ENCODE measurements at regions not wholly inside any gene's neighbourhood (a gene's known extent, or its start where the extent isn't known, plus 50 kb on each side); places are given as distances from the start of the nearest gene placed in this dataset.

DNA sequence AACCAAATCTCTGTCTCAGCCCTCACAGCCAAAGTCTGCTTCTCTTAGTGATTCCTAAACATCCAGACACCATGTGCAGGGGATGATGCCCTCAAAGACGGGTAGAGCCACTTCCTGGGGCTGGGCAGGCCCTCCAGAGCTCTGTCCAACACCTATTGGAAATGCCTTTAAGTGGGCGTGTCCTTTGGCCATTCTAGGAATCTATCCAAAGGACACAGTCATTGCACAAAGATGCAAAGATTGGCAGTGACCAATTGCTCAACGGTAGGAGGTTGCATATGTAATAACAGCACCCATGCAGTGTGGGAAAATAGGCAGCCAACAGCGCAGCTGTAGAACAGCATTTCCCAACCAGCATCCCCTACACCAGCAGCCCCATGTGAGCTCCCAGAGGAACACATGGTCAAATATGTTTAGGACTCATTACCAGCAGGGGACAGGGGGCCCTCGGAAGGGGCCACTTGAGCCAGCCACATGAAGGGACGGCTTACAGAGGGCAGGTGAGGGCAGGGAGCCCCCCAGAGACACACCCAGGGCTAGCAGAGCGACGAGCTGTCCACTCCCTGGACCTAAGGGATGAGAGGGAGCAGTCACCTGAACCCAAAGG lies 142.8 kb upstream of the IQSEC1 start:
- H3K27ac Mint-ChIP-seq = no peak overlapping the region

DNA sequence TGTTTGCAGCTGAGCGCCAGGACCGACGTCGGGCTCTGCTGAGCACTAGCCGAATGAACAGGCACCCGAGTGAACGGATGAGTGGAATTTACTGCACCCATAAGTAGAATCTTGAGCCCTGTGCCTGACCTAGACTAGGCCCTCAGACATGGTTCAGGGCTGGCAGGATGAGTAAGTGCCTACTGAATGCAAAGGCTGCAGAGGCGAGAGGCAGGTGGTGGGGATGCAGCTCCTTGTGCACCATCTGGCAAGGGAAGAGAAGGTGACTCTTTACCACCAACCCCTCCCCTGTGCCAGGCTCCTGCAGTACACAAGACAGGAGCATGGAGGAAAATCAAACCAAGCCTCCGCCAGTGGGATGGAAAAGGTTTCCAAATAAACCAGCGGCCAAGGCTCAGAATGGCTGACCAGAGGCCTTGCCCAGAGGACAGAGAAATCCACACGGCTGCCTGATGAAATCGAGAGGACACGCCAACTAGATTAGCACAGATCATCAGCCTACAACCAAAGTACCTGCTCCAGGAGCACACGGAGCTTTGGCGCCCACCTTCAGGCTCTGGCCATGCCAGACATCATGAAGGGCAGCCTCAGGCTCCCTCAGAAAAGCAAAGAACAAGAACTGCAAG lies 141.7 kb upstream of the IQSEC1 start:
- no peak for ATAC-seq (ENCODE audit: low read depth in 2 of 2)
- H3K4me1 Mint-ChIP-seq = no peaks in the 10 kb centered on the region
- peaks cover 17% of the 10 kb centered on the region for H3K27me3 Mint-ChIP-seq

More for the DNA sequence above, 142.8 kb upstream of the IQSEC1 start:
- H3K4me3 ChIP-seq (ENCODE audit: low read depth, low read length) = no peak overlapping the region
- H3K36me3 ChIP-seq (ENCODE audit: control insufficient read depth, insufficient read depth, low read length) = no peaks in the 10 kb centered on the region
- H3K27me3 Mint-ChIP-seq = peaks cover 17% of the 10 kb centered on the region
- no peak overlapping the region for H3K27ac ChIP-seq (ENCODE audit: insufficient read depth, low read length, poor library complexity, severe bottlenecking)
- no peaks in the 10 kb centered on the region for H3K9me3 ChIP-seq (ENCODE audit: control insufficient read depth in 2 of 2, low read length in 2 of 2)
- ATAC-seq (ENCODE audit: low read depth in 2 of 2) (no peak), DNase-seq (no peak)
- H3K27me3 ChIP-seq (ENCODE audit: control insufficient read depth, insufficient read depth, low read length) = no peaks in the 10 kb centered on the region
- no peaks in the 10 kb centered on the region for H3K4me1 ChIP-seq (ENCODE audit: control insufficient read depth, insufficient read depth, low read length, poor library complexity, severe bottlenecking)
- H3K36me3 Mint-ChIP-seq = no peaks in the 10 kb centered on the region
- H3K9me3 Mint-ChIP-seq = peaks cover 0 to 4% (median 0%) of the 10 kb centered on the region in 7 donors
- no peak overlapping the region for H3K4me3 Mint-ChIP-seq
- H3K4me1 Mint-ChIP-seq = no peaks in the 10 kb centered on the region

GRCh38 chr3:13213911-13214846 lies 140.9 kb upstream of the IQSEC1 start:
- ATAC-seq (ENCODE audit: low read depth in 2 of 2) (no peak), DNase-seq (no peak)
- no peaks in the 10 kb centered on the region for H3K27me3 ChIP-seq (ENCODE audit: control insufficient read depth, insufficient read depth, low read length)
- H3K36me3 Mint-ChIP-seq = no peaks in the 10 kb centered on the region
- H3K4me1 ChIP-seq (ENCODE audit: control insufficient read depth, insufficient read depth, low read length, poor library complexity, severe bottlenecking) = no peaks in the 10 kb centered on the region
- no peak overlapping the region for H3K4me3 ChIP-seq (ENCODE audit: low read depth, low read length)
- H3K9me3 Mint-ChIP-seq = peaks cover 0 to 4% (median 0%) of the 10 kb centered on the region in 7 donors
- H3K36me3 ChIP-seq (ENCODE audit: control insufficient read depth, insufficient read depth, low read length) = no peaks in the 10 kb centered on the region
- no peaks in the 10 kb centered on the region for H3K9me3 ChIP-seq (ENCODE audit: control insufficient read depth in 2 of 2, low read length in 2 of 2)
- H3K4me3 Mint-ChIP-seq = no peak overlapping the region
- H3K27me3 Mint-ChIP-seq = peaks cover 16% of the 10 kb centered on the region
- no peaks in the 10 kb centered on the region for H3K4me1 Mint-ChIP-seq
- H3K27ac ChIP-seq (ENCODE audit: insufficient read depth, low read length, poor library complexity, severe bottlenecking) = no peak overlapping the region
- H3K27ac Mint-ChIP-seq = no peak overlapping the region

More for the DNA sequence above, 141.7 kb upstream of the IQSEC1 start:
- Histone ChIP-seq H3K27ac (ENCODE audit: insufficient read depth, low read length, poor library complexity, severe bottlenecking) (no peak overlapping the region), H3K9me3 (ENCODE audit: control insufficient read depth in 2 of 2, low read length in 2 of 2) (no peaks in the 10 kb centered on the region), H3K36me3 (ENCODE audit: control insufficient read depth, insufficient read depth, low read length) (no peaks in the 10 kb centered on the region), H3K4me3 (ENCODE audit: low read depth, low read length) (no peak overlapping the region), H3K27me3 (ENCODE audit: control insufficient read depth, insufficient read depth, low read length) (no peaks in the 10 kb centered on the region), H3K4me1 (ENCODE audit: control insufficient read depth, insufficient read depth, low read length, poor library complexity, severe bottlenecking) (no peaks in the 10 kb centered on the region)
- Mint-ChIP-seq H3K27ac (no peak overlapping the region), H3K9me3 (peaks cover 0 to 4% (median 0%) of the 10 kb centered on the region in 7 donors), H3K36me3 (no peaks in the 10 kb centered on the region), H3K4me3 (no peak overlapping the region)
- DNase-seq = no peak

- Mint-ChIP-seq H3K4me1 (no peaks in the 10 kb centered on the region), H3K9me3 (peaks cover 0 to 4% (median 0%) of the 10 kb centered on the region in 7 donors), H3K36me3 (no peaks in the 10 kb centered on the region), H3K27ac (no peak overlapping the region), H3K27me3 (peaks cover 11% of the 10 kb centered on the region), H3K4me3 (no peak overlapping the region)
- no peaks in the 10 kb centered on the region for H3K36me3 ChIP-seq (ENCODE audit: control insufficient read depth, insufficient read depth, low read length)
- DNase-seq (no peak), ATAC-seq (ENCODE audit: low read depth in 2 of 2) (no peak)
- no peak overlapping the region for H3K27ac ChIP-seq (ENCODE audit: insufficient read depth, low read length, poor library complexity, severe bottlenecking)
- H3K9me3 ChIP-seq (ENCODE audit: control insufficient read depth in 2 of 2, low read length in 2 of 2) = no peaks in the 10 kb centered on the region
- no peaks in the 10 kb centered on the region for H3K27me3 ChIP-seq (ENCODE audit: control insufficient read depth, insufficient read depth, low read length)
- H3K4me1 ChIP-seq (ENCODE audit: control insufficient read depth, insufficient read depth, low read length, poor library complexity, severe bottlenecking) = no peaks in the 10 kb centered on the region
- H3K4me3 ChIP-seq (ENCODE audit: low read depth, low read length) = no peak overlapping the region
These were observed 140.3 kb upstream of the IQSEC1 start for GRCh38 chr3:13213490-13213889.

DNA sequence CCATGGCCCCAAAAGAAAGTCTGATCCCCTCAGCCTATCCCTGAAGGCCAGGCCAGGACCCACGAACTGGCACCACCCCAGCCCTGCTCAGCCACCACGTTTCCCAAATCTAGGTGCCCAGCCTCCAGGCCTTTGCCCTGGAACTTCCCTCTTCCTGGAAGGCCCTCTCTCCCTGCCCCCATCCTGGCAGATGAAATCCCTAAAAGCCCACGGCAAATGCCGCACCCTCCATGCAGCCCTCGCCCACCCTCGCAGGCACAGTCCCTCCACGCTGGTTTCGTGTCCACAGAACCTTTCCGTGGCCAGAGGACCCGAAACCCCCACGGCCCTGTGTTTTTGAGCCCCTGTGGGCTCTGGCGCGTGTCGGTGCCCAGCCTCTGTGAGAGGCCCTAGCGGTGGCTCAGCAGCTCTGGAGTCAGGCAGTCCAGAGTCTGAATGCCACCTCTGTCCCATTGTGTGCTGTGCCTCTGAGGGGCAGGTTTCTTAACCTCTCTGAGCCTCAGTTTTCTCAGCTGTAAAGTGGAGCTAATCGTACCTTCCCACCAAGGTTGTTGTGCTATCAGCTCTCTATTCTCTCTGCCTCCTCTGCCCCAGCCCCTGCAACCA lies 138.5 kb upstream of the IQSEC1 start:
- no peaks in the 10 kb centered on the region for H3K36me3 Mint-ChIP-seq
- H3K4me3 Mint-ChIP-seq = no peak overlapping the region
- H3K4me3 ChIP-seq (ENCODE audit: low read depth, low read length) = no peak overlapping the region
- no peaks in the 10 kb centered on the region for H3K27me3 ChIP-seq (ENCODE audit: control insufficient read depth, insufficient read depth, low read length)
- DNase-seq = no peak
- peaks cover 0 to 3% (median 0%) of the 10 kb centered on the region in 7 donors for H3K9me3 Mint-ChIP-seq
- H3K36me3 ChIP-seq (ENCODE audit: control insufficient read depth, insufficient read depth, low read length) = no peaks in the 10 kb centered on the region
- no peaks in the 10 kb centered on the region for H3K4me1 ChIP-seq (ENCODE audit: control insufficient read depth, insufficient read depth, low read length, poor library complexity, severe bottlenecking)
- ATAC-seq (ENCODE audit: low read depth in 2 of 2) = no peak
- H3K4me1 Mint-ChIP-seq = no peaks in the 10 kb centered on the region
- no peak overlapping the region for H3K27ac Mint-ChIP-seq
- no peaks in the 10 kb centered on the region for H3K9me3 ChIP-seq (ENCODE audit: control insufficient read depth in 2 of 2, low read length in 2 of 2)
- no peak overlapping the region for H3K27ac ChIP-seq (ENCODE audit: insufficient read depth, low read length, poor library complexity, severe bottlenecking)
- H3K27me3 Mint-ChIP-seq = peaks cover 15% of the 10 kb centered on the region

- DNase-seq (no peak), ATAC-seq (ENCODE audit: low read depth in 2 of 2) (no peak)
- Mint-ChIP-seq H3K36me3 (no peaks in the 10 kb centered on the region), H3K27ac (no peak overlapping the region), H3K4me1 (no peaks in the 10 kb centered on the region), H3K4me3 (no peak overlapping the region), H3K27me3 (peaks cover 27% of the 10 kb centered on the region), H3K9me3 (peaks cover 0 to 3% (median 0%) of the 10 kb centered on the region in 7 donors)
- H3K36me3 ChIP-seq (ENCODE audit: control insufficient read depth, insufficient read depth, low read length) = no peaks in the 10 kb centered on the region
- H3K4me3 ChIP-seq (ENCODE audit: low read depth, low read length) = no peak overlapping the region
- H3K9me3 ChIP-seq (ENCODE audit: control insufficient read depth in 2 of 2, low read length in 2 of 2) = no peaks in the 10 kb centered on the region
- no peaks in the 10 kb centered on the region for H3K27me3 ChIP-seq (ENCODE audit: control insufficient read depth, insufficient read depth, low read length)
- H3K27ac ChIP-seq (ENCODE audit: insufficient read depth, low read length, poor library complexity, severe bottlenecking) = no peak overlapping the region
- no peaks in the 10 kb centered on the region for H3K4me1 ChIP-seq (ENCODE audit: control insufficient read depth, insufficient read depth, low read length, poor library complexity, severe bottlenecking)
These were observed 137.2 kb upstream of the IQSEC1 start for GRCh38 chr3:13210221-13210975.

GRCh38 chr3:13209634-13209997 lies 136.4 kb upstream of the IQSEC1 start:
- H3K27ac ChIP-seq (ENCODE audit: insufficient read depth, low read length, poor library complexity, severe bottlenecking) = no peak overlapping the region
- ATAC-seq (ENCODE audit: low read depth in 2 of 2) (no peak), DNase-seq (no peak)
- no peaks in the 10 kb centered on the region for H3K4me1 ChIP-seq (ENCODE audit: control insufficient read depth, insufficient read depth, low read length, poor library complexity, severe bottlenecking)
- no peaks in the 10 kb centered on the region for H3K27me3 ChIP-seq (ENCODE audit: control insufficient read depth, insufficient read depth, low read length)
- H3K9me3 ChIP-seq (ENCODE audit: control insufficient read depth in 2 of 2, low read length in 2 of 2) = no peaks in the 10 kb centered on the region
- no peaks in the 10 kb centered on the region for H3K36me3 ChIP-seq (ENCODE audit: control insufficient read depth, insufficient read depth, low read length)
- H3K4me1 Mint-ChIP-seq = peaks cover 0 to 2% (median under 1%) of the 10 kb centered on the region in 4 donors
- peaks cover 32% of the 10 kb centered on the region for H3K27me3 Mint-ChIP-seq
- H3K9me3 Mint-ChIP-seq = peaks cover 0 to 3% (median 0%) of the 10 kb centered on the region in 7 donors
- no peak overlapping the region for H3K4me3 Mint-ChIP-seq
- H3K36me3 Mint-ChIP-seq = no peaks in the 10 kb centered on the region
- H3K4me3 ChIP-seq (ENCODE audit: low read depth, low read length) = no peak overlapping the region
- no peak overlapping the region for H3K27ac Mint-ChIP-seq
